ENCODE measurements at regions not wholly inside any gene's neighbourhood (a gene's known extent, or its start where the extent isn't known, plus 50 kb on each side); places are given as distances from the start of the nearest gene placed in this dataset.

DNA sequence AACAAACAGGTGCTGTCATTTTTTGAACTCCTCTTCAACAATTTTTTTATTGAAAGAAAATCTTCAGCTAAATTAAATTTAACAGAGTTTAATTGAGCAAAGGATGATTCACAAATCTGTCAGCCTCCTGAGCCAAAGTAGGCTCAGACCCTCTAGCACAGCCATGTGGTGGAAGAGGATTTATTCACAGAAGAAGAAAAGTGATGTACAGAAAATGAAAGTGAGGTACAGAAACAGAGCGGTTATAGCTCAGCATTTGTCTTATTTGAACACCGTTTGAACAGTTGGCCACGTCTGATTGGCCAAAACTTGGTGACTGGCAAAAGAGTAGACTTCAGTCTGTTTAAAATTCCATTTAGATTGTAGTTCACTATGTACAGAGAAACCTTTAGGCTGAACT, 217.3 kb downstream of the SPANXN1 start:
- Histone ChIP-seq H4K8ac (replicated peaks; ENCODE audit: insufficient read length, low read depth, low read length) (no peak overlapping the region), H3K4me2 (ENCODE audit: insufficient read depth, insufficient read length, low read length) (no peak overlapping the region), H3K27ac (ENCODE audit: insufficient read length, low read depth, low read length) (no peak overlapping the region), H3K4me1 (ENCODE audit: insufficient read depth, low read length) (no peaks in the 10 kb centered on the region), H3K9ac (ENCODE audit: extremely low read depth, insufficient read length, low read length) (no peak overlapping the region), H2BK20ac (ENCODE audit: low read depth, low read length, poor library complexity, severe bottlenecking) (no peak overlapping the region), H2AK5ac (ENCODE audit: insufficient read length, low read length) (no peak overlapping the region), H3K23me2 (ENCODE audit: insufficient read length, low read depth, low read length, poor library complexity, severe bottlenecking) (no peaks in the 10 kb centered on the region), H3K14ac (ENCODE audit: insufficient read depth, low read length) (no peak overlapping the region), H4K91ac (ENCODE audit: insufficient read length, low read depth, low read length) (no peak overlapping the region), H2BK12ac (ENCODE audit: insufficient read length, low read depth, low read length) (no peak overlapping the region), H3K9me3 (ENCODE audit: control insufficient read depth, low read depth, low read length) (peaks cover 10% of the 10 kb centered on the region), H3K4ac (ENCODE audit: low read depth, low read length) (no peak overlapping the region), H2BK120ac (ENCODE audit: low read depth, low read length, poor library complexity, severe bottlenecking) (no peak overlapping the region), H3K79me1 (ENCODE audit: insufficient read depth, low read depth, low read length, poor library complexity, severe bottlenecking) (no peaks in the 10 kb centered on the region), H3K18ac (ENCODE audit: insufficient read length, low read depth, low read length) (no peak overlapping the region), H2AFZ (ENCODE audit: low read length) (no peak overlapping the region), H2BK15ac (ENCODE audit: low read depth, low read length) (no peak overlapping the region), H3K23ac (ENCODE audit: insufficient read length, low read depth, low read length) (no peak overlapping the region), H3K79me2 (ENCODE audit: insufficient read depth, low read length) (no peaks in the 10 kb centered on the region), H4K20me1 (ENCODE audit: control insufficient read depth, insufficient read depth, insufficient read length) (no peaks in the 10 kb centered on the region), H3K56ac (ENCODE audit: insufficient read length, low read depth, low read length) (no peak overlapping the region), H3K27me3 (ENCODE audit: insufficient read depth, low read length) (no peaks in the 10 kb centered on the region), H3T11ph (ENCODE audit: low read length) (no peak overlapping the region), H2BK5ac (ENCODE audit: insufficient read length, low read length) (no peak overlapping the region), H4K5ac (ENCODE audit: insufficient read length, low read depth, low read length) (no peak overlapping the region)
- H3K9me3 Mint-ChIP-seq: peaks cover 54 to 61% of the 10 kb centered on the region in 2 experiments
- H3K27me3 Mint-ChIP-seq (ENCODE audit: low read depth): peaks cover 2% of the 10 kb centered on the region; the same call in 1 of the 2 replicates
- no peak overlapping the region for H3K27ac Mint-ChIP-seq
- H3K4me3 Mint-ChIP-seq: no peak overlapping the region
- peaks cover 0 to 3% of the 10 kb centered on the region in 2 experiments; a peak in 1 of 4 replicates for H3K4me1 Mint-ChIP-seq
- peaks cover 0 to 7% (median 0%) of the 10 kb centered on the region in 3 experiments; a peak in 3 of 7 replicates for H3K36me3 Mint-ChIP-seq (ENCODE audit: insufficient read depth in 1 of 3, low read depth in 3 of 3)
- no CpG with 5 or more reads among the region's 3 CpGs for WGBS (ENCODE audit: extremely low coverage, insufficient read length, low lambda C conversion rate)
- no peak for DNase-seq
- TF ChIP-seq, protein P1, sequence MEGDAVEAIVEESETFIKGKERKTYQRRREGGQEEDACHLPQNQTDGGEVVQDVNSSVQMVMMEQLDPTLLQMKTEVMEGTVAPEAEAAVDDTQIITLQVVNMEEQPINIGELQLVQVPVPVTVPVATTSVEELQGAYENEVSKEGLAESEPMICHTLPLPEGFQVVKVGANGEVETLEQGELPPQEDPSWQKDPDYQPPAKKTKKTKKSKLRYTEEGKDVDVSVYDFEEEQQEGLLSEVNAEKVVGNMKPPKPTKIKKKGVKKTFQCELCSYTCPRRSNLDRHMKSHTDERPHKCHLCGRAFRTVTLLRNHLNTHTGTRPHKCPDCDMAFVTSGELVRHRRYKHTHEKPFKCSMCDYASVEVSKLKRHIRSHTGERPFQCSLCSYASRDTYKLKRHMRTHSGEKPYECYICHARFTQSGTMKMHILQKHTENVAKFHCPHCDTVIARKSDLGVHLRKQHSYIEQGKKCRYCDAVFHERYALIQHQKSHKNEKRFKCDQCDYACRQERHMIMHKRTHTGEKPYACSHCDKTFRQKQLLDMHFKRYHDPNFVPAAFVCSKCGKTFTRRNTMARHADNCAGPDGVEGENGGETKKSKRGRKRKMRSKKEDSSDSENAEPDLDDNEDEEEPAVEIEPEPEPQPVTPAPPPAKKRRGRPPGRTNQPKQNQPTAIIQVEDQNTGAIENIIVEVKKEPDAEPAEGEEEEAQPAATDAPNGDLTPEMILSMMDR (conservative IDR thresholded peaks at IDR 0.05): no peak
